SJSA1 (cell line): ENCODE measurements at regions not wholly inside any gene's neighbourhood (a gene's known extent, or its start where the extent isn't known, plus 50 kb on each side); places are given as distances from the start of the nearest gene placed in this dataset.
"Not testable (repeated sequence)": the region's sequence is repeated elsewhere in the genome, so short reads cannot be mapped to it uniquely, and the experiment has no call there.

Experiments
- DNase-seq, 2 experiments: peaks; one replicate each; pipeline ENCODE4 v3.0.0-alpha.2; 2015 to 2020; ENCODE audit warnings: low spot score in 2 of 2, low read depth in 1 of 2
- H3K27ac ChIP-seq: fragments of 250-450 bp; sonication (Bioruptor Pico); 2 replicates; pipeline ENCODE4 v1.5.1; 2020; ENCODE audit warnings: mild to moderate bottlenecking, moderate library complexity
- H3K27me3 ChIP-seq: fragments of 250-450 bp; sonication (Bioruptor Pico); replicated peaks from 2 replicates; pipeline ENCODE4 v1.5.1; 2020; ENCODE audit warnings: mild to moderate bottlenecking, moderate library complexity
- H3K36me3 ChIP-seq: fragments of 250-450 bp; sonication (Bioruptor Pico); 2 replicates; pipeline ENCODE4 v1.5.1; 2020; ENCODE audit warnings: mild to moderate bottlenecking
- H3K4me1 ChIP-seq: fragments of 250-450 bp; sonication (Bioruptor Pico); replicated peaks from 2 replicates; pipeline ENCODE4 v1.6.1; 2021; ENCODE audit warnings: mild to moderate bottlenecking
- H3K4me3 ChIP-seq: fragments of 250-450 bp; sonication (Bioruptor Pico); 2 replicates; pipeline ENCODE4 v1.5.1; 2020; ENCODE audit warnings: mild to moderate bottlenecking
- H3K9me3 ChIP-seq: fragments of 250-450 bp; sonication (Bioruptor Pico); replicated peaks from 2 replicates; pipeline ENCODE4 v1.5.1; 2020; ENCODE audit warnings: mild to moderate bottlenecking

DNA sequence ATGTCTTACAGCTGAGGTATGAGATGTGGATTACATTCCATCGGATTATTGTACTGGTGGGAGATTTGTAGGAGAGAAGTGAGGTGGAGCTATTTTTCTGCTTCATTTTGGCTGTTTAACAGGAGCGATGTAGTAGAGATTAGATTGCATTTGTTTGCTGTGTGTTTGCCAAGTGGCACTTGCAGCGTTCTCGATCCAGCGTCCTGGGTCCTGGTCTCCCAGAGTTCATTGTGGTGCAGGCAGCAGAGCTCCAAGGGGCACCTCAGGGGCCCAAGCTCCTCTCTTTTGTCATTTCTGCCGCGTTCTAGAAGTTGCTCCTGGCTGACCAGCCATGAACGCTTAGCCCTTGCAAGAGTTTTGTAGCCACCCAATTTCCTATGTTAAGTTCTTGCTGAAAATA lies 210.1 kb upstream of the APCDD1 start:
- Histone ChIP-seq H3K36me3 (no peaks in the 10 kb centered on the region), H3K4me1 (no peaks in the 10 kb centered on the region), H3K4me3 (no peak overlapping the region), H3K27ac (no peak overlapping the region), H3K9me3 (no peaks in the 10 kb centered on the region), H3K27me3 (no peaks in the 10 kb centered on the region; the same call in 1 of the 2 replicates)
- no peak for DNase-seq

DNA sequence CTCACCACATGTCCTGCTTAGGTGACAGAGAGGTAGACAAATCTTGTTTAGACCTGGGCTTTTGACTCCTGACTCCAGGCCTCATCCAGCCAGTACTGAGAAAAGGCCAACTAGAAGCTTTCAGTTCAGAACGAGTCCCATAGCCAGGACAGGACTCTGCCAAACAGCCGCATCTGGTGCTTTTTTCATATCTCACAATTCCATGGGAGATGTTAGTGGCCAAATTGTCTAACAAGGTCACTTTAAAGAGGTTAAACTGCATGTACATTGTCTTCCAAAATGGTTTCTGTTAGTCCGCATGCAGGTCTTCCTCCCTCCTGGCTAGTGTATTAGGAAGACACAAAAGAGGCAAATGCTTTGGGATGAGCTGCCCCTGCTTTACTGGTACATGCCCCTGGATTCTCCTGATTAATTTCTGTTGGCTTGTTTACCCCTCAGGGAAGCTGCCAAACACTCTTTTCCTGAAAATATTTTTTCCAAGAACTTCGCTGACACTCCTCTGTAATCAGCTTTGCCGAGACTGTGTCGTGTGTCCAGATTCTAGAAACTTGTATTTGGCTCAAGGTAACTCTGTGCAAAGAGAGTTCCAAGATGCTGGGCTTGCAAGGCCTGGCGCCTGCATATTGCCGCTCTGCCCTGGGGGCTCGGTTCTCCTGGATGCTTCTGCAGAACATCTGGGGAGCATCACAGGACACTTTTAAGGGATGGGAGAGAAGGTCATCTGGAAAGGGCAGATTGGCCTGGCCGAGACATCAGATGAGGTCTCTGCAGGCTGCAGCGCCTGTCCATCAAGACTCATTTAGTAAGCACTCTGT lies 209.2 kb upstream of the APCDD1 start:
- H3K4me1 ChIP-seq: no peaks in the 10 kb centered on the region
- no peaks in the 10 kb centered on the region for H3K36me3 ChIP-seq
- H3K27me3 ChIP-seq: no peaks in the 10 kb centered on the region; the same call in 1 of the 2 replicates
- no peak for DNase-seq
- H3K27ac ChIP-seq: no peak overlapping the region
- H3K4me3 ChIP-seq: no peak overlapping the region
- H3K9me3 ChIP-seq: no peaks in the 10 kb centered on the region

DNA sequence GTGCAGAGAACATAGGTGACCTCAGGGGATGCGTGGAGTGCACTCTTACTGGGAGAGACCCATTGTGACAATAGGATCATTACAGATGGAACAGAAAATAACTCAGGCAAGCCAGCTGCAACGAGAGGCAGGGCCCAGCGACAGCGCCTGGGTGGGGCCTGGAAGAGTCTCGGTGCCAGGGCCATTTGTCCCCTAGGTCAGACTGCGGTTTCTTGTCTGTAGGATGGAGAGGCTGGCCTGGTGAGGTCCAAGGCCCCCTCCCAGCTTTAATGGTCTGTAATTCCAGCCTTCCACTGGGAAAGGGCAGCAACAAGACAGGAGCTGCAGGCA lies 208.6 kb upstream of the APCDD1 start:
- H3K36me3 ChIP-seq: no peaks in the 10 kb centered on the region
- no peak overlapping the region for H3K4me3 ChIP-seq
- H3K27me3 ChIP-seq: no peaks in the 10 kb centered on the region; the same call in 1 of the 2 replicates
- DNase-seq: no peak
- no peaks in the 10 kb centered on the region for H3K4me1 ChIP-seq
- H3K9me3 ChIP-seq: no peaks in the 10 kb centered on the region
- no peak overlapping the region for H3K27ac ChIP-seq

DNA sequence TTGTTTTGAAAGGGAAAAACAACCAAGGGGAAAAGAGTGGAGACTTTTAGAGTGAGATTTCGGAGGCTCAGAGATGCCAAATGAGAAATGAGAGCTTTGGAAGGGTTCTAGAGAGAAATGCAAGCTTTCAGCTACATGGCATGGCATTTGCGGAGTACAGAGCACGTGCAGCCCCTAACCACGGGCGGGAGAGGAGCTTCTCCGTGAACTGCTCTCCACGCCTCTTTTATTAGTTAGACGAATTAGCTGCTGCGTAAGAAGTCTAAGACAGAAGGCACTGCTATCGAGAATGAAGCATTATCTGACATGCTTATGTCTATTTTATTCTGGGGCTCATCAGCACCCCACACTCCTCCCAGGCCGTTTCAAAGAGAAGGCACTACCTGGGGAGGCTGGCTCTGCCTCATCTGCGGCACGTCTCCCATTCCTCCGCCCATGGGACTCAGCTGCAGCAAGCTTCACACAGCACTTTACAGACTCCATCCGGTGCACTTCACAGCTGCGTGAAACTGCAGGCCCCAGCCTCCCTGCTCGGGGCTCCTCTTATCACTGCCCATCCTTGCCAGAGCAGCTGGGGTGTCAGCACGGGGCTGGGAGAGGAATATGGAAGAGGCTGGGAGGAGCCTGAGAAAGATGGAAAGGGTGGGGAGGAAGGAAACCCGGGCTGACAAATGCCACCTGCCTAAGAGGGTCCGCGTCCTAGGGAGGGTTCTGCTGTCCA lies 207.3 kb upstream of the APCDD1 start:
- DNase-seq: no peak
- H3K4me3 ChIP-seq: no peak overlapping the region
- H3K27ac ChIP-seq: no peak overlapping the region
- no peaks in the 10 kb centered on the region for H3K27me3 ChIP-seq
- H3K9me3 ChIP-seq: no peaks in the 10 kb centered on the region
- H3K4me1 ChIP-seq: no peaks in the 10 kb centered on the region
- no peaks in the 10 kb centered on the region for H3K36me3 ChIP-seq

DNA sequence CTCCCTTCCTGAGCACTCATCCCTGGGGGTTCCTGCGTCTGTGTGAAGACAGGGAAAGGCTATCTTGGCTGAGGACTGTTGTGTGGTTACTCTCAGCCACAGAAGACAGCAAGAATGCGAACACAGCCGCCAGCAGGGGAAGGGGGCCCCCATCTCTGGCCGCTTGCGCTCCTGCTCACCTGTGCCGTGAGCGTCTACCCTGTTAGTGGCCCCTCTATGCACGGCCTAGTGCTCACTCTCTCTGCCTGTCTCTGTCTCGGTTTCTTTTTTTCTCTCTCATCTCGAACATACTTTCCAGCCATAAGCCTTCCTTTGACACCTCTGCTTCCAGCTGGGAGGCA lies 206.7 kb upstream of the APCDD1 start:
- no peak for DNase-seq
- Histone ChIP-seq H3K27ac (no peak overlapping the region), H3K4me1 (no peaks in the 10 kb centered on the region), H3K36me3 (no peaks in the 10 kb centered on the region), H3K27me3 (no peaks in the 10 kb centered on the region), H3K9me3 (no peaks in the 10 kb centered on the region), H3K4me3 (no peak overlapping the region)

DNA sequence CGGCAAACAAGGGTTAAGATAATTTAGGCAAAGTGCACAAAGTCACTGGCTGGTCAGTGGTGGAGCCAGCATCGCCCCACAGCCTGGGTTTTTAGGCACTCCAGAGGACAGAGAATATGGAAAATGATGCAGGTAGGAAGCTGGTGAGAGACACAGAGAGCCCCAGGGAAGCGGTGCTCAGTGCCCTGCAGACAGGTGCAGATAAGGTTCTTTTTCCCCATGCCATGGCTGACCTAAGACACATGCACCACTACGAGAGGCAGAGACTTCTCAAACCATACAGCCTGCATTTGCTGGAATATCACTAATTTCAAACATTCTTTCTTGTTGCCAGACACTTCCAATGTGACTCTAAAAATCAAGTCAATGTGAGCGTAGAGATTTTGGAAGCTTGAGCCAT lies 205.7 kb upstream of the APCDD1 start:
- no peaks in the 10 kb centered on the region for H3K9me3 ChIP-seq
- no peak overlapping the region for H3K27ac ChIP-seq
- no peak overlapping the region for H3K4me3 ChIP-seq
- H3K4me1 ChIP-seq: no peaks in the 10 kb centered on the region
- no peaks in the 10 kb centered on the region for H3K27me3 ChIP-seq
- H3K36me3 ChIP-seq: no peaks in the 10 kb centered on the region
- DNase-seq: no peak

DNA sequence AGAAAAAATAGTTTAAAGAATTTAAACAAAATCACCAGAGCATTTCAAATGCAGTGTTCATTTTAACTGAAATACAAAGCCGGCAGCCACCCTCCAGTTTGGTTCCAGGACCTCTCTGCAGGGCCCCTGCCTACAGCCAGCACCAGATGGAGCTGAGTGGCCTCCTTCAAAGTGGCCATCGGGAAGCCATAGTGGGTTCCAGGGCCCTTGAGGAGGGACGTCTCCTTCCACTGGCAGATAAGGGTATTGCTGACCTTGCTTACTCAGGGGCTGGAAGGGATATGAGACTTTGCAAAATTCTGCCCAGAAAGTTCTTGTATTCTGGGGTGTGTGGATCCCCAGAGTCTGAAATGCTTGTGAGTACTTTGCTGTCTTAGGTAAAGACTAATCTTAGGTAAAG lies 205.2 kb upstream of the APCDD1 start:
- Histone ChIP-seq H3K27me3 (0 out of 2 replicates have a peak, but pooled peaks cover under 1% of the 10 kb centered on the region), H3K9me3 (no peaks in the 10 kb centered on the region), H3K4me1 (no peaks in the 10 kb centered on the region), H3K27ac (no peak overlapping the region), H3K36me3 (no peaks in the 10 kb centered on the region), H3K4me3 (no peak overlapping the region)
- DNase-seq: no peak

DNA sequence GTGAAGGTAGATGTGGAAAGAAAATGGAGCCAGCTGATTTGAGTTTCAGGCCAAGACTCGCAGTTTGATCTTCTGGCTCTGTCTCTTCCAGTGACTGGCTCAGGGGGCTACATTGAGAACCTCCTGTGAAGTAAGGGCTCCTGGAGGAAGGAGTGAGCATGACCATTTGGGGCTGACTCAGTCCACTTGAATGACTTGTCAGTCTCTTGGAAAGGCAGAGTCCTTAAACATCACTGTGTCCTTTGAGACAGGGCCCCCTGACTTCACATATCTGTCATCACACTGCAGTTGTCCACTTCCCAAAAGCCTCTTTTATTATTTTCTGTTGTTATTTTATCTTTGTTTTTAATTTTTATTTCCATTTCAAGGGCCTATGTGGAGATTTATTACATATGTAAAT lies 204.6 kb upstream of the APCDD1 start:
- 0 out of 2 replicates have a peak, but pooled peaks cover 6% of the 10 kb centered on the region for H3K27me3 ChIP-seq
- no peak for DNase-seq
- no peaks in the 10 kb centered on the region for H3K4me1 ChIP-seq
- no peaks in the 10 kb centered on the region for H3K9me3 ChIP-seq
- H3K36me3 ChIP-seq: no peaks in the 10 kb centered on the region
- no peak overlapping the region for H3K4me3 ChIP-seq
- H3K27ac ChIP-seq: no peak overlapping the region

DNA sequence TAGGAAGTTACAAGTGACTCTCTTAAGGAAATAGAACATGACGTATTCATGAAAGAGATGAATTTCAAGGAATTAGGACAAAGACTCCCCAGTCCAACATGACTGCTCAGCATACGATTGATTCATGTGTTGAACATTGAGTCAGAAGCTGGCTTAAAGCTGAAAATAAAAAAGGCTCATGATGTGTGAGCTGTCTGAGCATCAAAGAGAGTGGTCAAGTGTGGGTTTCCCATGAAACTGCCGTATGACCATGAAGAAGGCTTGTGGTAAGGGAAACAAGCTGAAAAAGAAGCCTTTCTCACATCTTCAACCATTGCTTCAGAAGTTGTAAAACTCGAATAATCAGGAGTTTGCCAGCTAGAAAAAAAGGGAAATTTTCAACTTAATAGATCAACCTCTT lies 201.9 kb upstream of the APCDD1 start:
- Histone ChIP-seq H3K4me1 (no peaks in the 10 kb centered on the region), H3K27me3 (0 out of 2 replicates have a peak, but pooled peaks cover 9% of the 10 kb centered on the region), H3K27ac (no peak overlapping the region), H3K9me3 (no peaks in the 10 kb centered on the region), H3K4me3 (no peak overlapping the region), H3K36me3 (no peaks in the 10 kb centered on the region)
- DNase-seq: no peak

DNA sequence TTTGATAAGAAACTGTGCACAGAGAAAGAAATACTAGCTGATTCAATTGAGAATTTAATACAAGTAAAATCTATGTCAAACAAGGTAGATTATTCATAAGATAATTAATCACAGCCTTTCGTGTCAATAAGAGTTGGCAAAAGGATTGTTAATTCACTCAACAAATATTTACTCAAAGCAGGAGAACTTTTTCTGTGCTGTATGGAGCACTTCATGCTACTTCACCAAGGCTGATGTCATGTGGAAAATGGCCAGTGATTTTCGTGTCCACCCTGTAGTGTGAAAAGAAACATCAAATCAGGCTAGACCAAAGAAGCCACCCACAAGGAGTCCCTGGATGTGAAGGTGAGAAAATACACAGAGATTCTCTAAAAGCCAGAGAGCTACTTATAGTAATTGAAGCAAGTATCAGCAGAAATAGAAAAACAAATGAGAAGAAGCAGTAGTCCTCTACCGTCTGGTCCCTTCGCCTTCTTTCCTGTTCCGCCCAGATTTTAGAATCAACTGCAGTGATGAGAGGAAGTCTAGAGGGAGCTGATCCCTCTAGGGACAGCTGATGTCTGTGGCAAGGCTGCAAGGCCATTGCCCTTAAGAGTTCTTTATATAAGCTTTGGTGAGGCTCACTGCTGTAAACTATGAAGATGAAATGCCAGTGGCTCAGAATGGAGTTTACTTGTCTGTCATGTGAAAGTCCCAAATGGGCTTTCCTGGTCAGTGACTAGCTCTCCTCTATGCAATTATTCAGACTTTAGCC lies 201.3 kb upstream of the APCDD1 start:
- 0 out of 2 replicates have a peak, but pooled peaks cover 9% of the 10 kb centered on the region for H3K27me3 ChIP-seq
- H3K36me3 ChIP-seq: no peaks in the 10 kb centered on the region
- no peaks in the 10 kb centered on the region for H3K9me3 ChIP-seq
- no peak overlapping the region for H3K27ac ChIP-seq
- DNase-seq: no peak
- H3K4me3 ChIP-seq: no peak overlapping the region
- H3K4me1 ChIP-seq: no peaks in the 10 kb centered on the region

DNA sequence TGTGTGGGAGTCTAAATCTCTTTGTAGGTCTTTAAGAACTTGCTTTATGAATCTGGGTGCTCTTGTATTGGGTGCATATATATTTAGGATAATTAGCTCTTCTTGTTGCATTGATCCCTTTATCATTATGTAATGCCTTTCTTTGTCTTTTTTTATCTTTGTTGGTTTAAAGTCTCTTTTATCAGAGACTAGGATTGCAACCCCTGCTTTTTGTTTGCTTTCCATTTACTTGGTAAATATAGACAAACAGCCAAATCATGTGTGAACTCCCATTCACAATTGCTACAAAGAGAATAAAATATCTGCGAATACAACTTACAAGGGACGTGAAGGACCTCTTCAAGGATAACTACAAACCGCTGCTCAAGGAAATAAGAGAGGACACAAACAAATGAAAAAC lies 198.2 kb upstream of the APCDD1 start:
- H3K27me3 ChIP-seq, H3K4me3 ChIP-seq, H3K36me3 ChIP-seq, H3K4me1 ChIP-seq, H3K9me3 ChIP-seq, H3K27ac ChIP-seq, DNase-seq: not testable (repeated sequence)

DNA sequence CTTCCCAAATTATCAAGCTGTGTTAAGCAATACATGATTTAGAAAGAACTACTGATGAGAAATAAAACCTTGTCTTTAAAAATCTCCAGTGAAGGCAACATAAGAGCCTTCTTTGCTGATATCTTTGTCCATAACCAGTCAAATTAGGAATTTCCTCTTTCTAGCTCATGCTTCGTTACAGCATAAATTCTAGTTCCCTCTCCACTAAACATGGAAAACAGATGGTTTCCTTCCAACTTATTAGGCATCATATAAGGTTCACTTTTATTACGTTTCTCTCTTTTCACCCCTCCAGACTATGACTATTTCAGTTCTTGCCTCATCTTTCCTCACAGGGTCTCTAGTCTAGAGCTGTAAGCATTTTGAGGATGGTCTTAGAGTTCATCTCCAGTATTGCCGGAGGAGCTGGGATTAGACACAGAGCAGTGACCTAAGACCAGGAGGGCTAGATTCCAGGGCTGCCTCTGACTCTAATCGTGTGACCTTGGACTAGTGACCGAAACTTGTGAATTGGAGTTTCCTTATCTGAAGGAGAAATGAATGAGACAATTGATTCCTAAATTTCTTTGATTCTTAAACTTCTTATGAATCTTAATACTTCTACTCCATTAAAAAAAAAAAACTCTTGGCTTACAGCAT lies 195.5 kb upstream of the APCDD1 start:
- no peak for DNase-seq
- Histone ChIP-seq H3K4me1 (no peaks in the 10 kb centered on the region), H3K27ac (no peak overlapping the region), H3K36me3 (no peaks in the 10 kb centered on the region), H3K9me3 (no peaks in the 10 kb centered on the region), H3K4me3 (no peak overlapping the region), H3K27me3 (0 out of 2 replicates have a peak, but pooled peaks cover 9% of the 10 kb centered on the region)

DNA sequence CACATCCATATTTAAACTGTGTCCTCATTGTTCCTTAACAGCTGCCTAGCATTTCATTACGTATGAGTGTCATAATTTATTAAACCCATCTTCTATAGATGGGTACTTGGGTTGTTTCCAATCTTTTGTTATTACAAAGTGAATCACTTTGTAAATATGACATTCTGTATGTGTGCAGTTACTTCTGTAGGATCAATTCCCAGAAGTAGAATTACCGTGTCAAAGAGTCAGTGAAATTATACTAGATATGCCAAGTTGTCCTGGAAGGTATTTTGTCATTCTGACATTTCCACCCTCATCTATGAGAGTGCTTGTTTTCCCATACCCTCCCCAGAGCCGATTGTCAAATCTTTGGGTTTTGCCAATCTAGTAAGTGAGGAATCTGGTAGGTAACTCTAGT lies 194.5 kb upstream of the APCDD1 start:
- DNase-seq: no peak
- H3K4me3 ChIP-seq: no peak overlapping the region
- H3K36me3 ChIP-seq: no peaks in the 10 kb centered on the region
- H3K27ac ChIP-seq: no peak overlapping the region
- no peaks in the 10 kb centered on the region for H3K9me3 ChIP-seq
- H3K27me3 ChIP-seq: 0 out of 2 replicates have a peak, but pooled peaks cover 2% of the 10 kb centered on the region
- H3K4me1 ChIP-seq: no peaks in the 10 kb centered on the region
